ENCODE measurements at regions not wholly inside any gene's neighbourhood (a gene's known extent, or its start where the extent isn't known, plus 50 kb on each side); places are given as distances from the start of the nearest gene placed in this dataset.

- TF ChIP-seq CTCF (IDR thresholded peaks at IDR 0.05) (no peak), ZFX (IDR thresholded peaks at IDR 0.05; ENCODE audit: borderline replicate concordance) (no peak)
Observed at GRCh38 chr20:56797023-56797422, 167.9 kb downstream of the TFAP2C start.

All from 22Rv1 (cell line).